RWPE1 (cell line): ENCODE measurements at regions not wholly inside any gene's neighbourhood (a gene's known extent, or its start where the extent isn't known, plus 50 kb on each side); places are given as distances from the start of the nearest gene placed in this dataset.
"Not testable (repeated sequence)": the region's sequence is repeated elsewhere in the genome, so short reads cannot be mapped to it uniquely, and the experiment has no call there.

Experiments
- CTCF ChIA-PET: fragments of 350-600 bp; sonication (Branson Sonifier 250); formaldehyde crosslinking; extraction: SDS; loops from one replicate; lab custom pipeline; 2021; lab: Yijun Ruan, JAX
- POLR2A ChIA-PET: fragments of 400-600 bp; formaldehyde crosslinking; extraction: SDS; loops from one replicate; lab custom pipeline; 2020; ENCODE audit warnings: antibody characterized with exemption; ENCODE audit not compliant: low non-redundant PET; lab: Yijun Ruan, JAX
- DNase-seq: peaks from one replicate; pipeline ENCODE4 v3.0.0; 2012; ENCODE audit warnings: low spot score
- H3K27ac ChIP-seq: fragments of 450-650 bp; 2 replicates; pipeline ENCODE4 v1.5.1; 2017
- CTCF ChIP-seq: fragments of 450-650 bp; conservative IDR thresholded peaks from 2 replicates; pipeline ENCODE4 v1.5.1; 2017; ENCODE audit warnings: low read depth, mild to moderate bottlenecking

- no peak for DNase-seq
- ChIA-PET POLR2A (no interaction called here), CTCF (no interaction called here)
- TF ChIP-seq CTCF = no peak
- H3K27ac ChIP-seq = no peak overlapping the region
Observed at GRCh38 chr1:102821707-102822106, 286.6 kb downstream of the COL11A1 start.

- H3K27ac ChIP-seq = no peak overlapping the region
- TF ChIP-seq CTCF = no peak
- ChIA-PET POLR2A (no interaction called here), CTCF (interaction anchor here (0.6 kb wide), 1 partner anchor 103 kb away, joined by 3 read pairs; no protein-coding TSS in a partner anchor)
- DNase-seq = no peak
Observed at GRCh38 chr1:102800406-102800805, 307.9 kb downstream of the COL11A1 start.

GRCh38 chr1:102799496-102799895, 308.8 kb downstream of the COL11A1 start:
- no peak for DNase-seq
- ChIA-PET CTCF (no interaction called here), POLR2A (no interaction called here)
- no peak overlapping the region for H3K27ac ChIP-seq
- TF ChIP-seq CTCF = no peak

- ChIA-PET POLR2A (no interaction called here), CTCF (no interaction called here)
- no peak for TF ChIP-seq CTCF
- H3K27ac ChIP-seq = no peak overlapping the region
- DNase-seq = no peak
Observed at GRCh38 chr1:102798718-102799117, 309.6 kb downstream of the COL11A1 start.

- ChIA-PET POLR2A (no interaction called here), CTCF (no interaction called here)
- no peak for TF ChIP-seq CTCF
- no peak overlapping the region for H3K27ac ChIP-seq
- no peak for DNase-seq
Observed at GRCh38 chr1:102796429-102796828, 311.9 kb downstream of the COL11A1 start.

GRCh38 chr1:102790997-102791396, 317.3 kb downstream of the COL11A1 start:
- CTCF ChIA-PET = interaction anchor here (0.6 kb wide), 3 partner anchors 207 to 1055 kb away, joined by 3 to 4 read pairs (median 4); no protein-coding TSS in a partner anchor
- POLR2A ChIA-PET = no interaction called here
- DNase-seq = peak; percentile 6
- H3K27ac ChIP-seq = no peak overlapping the region
- peak; percentile 21; the same call in 1 of the 2 replicates for TF ChIP-seq CTCF

- DNase-seq, POLR2A ChIA-PET, H3K27ac ChIP-seq, CTCF ChIA-PET: not testable (repeated sequence)
Observed at GRCh38 chr1:102789951-102790350, 318.4 kb downstream of the COL11A1 start.
